GM12891 (cell line): ENCODE measurements at regions not wholly inside any gene's neighbourhood (a gene's known extent, or its start where the extent isn't known, plus 50 kb on each side); places are given as distances from the start of the nearest gene placed in this dataset.

ENCODE experiments used
- PAX5 ChIP-seq: IDR thresholded peaks from 2 replicates; pipeline ENCODE4 v1.6.1; 2011; ENCODE audit warnings: low read length, moderate library complexity, mild to moderate bottlenecking; ENCODE audit not compliant: insufficient read depth, severe bottlenecking
- POLR2A ChIP-seq: IDR thresholded peaks from 2 replicates; pipeline ENCODE4 v1.6.1; 2011; ENCODE audit warnings: low read depth, low read length, control low read depth
- POLR2AphosphoS5 ChIP-seq: IDR thresholded peaks from 2 replicates; pipeline ENCODE4 v1.6.1; 2011; ENCODE audit warnings: low read depth, low read length, control low read depth
- POU2F2 ChIP-seq: IDR thresholded peaks from 2 replicates; pipeline ENCODE4 v1.6.1; 2011; ENCODE audit warnings: low read depth, mild to moderate bottlenecking, control low read depth, low read length, moderate library complexity
- SPI1 ChIP-seq: IDR thresholded peaks from 2 replicates; pipeline ENCODE4 v1.6.1; 2011; ENCODE audit warnings: low read depth, low read length, control low read depth
- TAF1 ChIP-seq: IDR thresholded peaks from 2 replicates; pipeline ENCODE4 v1.6.1; 2011; ENCODE audit warnings: low read depth, low read length, control low read depth

DNA sequence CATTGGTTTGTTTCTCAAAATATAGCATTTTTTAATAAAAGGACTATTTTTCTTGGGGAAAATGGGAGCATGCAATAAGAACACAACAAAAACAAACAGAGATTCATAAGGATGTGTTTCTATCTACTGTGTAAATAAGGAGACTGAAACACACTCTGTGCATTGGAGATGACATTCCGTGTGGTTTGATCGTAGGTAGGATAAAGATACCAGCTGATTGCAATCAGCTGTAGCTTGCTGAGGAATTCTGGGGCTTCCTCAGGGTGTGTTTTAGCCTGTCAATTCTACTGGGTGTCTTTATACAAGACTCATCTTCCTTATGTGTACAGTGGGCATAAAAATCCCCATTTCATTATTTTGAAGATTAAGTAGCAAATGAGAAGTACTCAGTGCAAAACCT, 591.6 kb downstream of the DSC3 start:
- TF ChIP-seq POLR2AphosphoS5, result no peak
- no peak for TF ChIP-seq TAF1
- TF ChIP-seq POLR2A, result no peak
- no peak for TF ChIP-seq SPI1
- no peak for TF ChIP-seq PAX5
- TF ChIP-seq POU2F2, result no peak
